ENCODE measurements at regions not wholly inside any gene's neighbourhood (a gene's known extent, or its start where the extent isn't known, plus 50 kb on each side); places are given as distances from the start of the nearest gene placed in this dataset.

DNA sequence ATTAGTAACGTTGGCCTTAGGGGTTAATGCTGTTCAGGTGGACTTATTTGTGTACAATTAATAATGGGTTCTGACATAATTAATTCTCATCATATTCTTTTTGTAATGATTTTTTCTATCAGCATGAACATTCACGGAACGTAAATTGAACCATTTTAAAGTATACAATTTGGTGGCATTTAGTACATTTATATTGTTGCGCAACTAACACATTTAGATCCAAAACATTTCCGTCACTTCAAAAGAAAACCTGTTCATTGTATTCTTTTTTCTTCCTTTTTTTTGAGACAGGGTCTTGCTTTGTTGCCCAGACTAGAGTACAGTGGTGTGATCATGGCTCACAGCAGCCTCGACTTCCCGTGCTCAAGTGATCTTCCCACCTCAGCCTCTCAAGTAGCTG is 65.8 kb downstream of the BOD1L2 start:
- Histone ChIP-seq H3K4me1 (ENCODE audit: insufficient read depth, low read length) (peaks cover 12% of the 10 kb centered on the region), H3K4me2 (ENCODE audit: low read length) (no peak overlapping the region), H3K9me3 (ENCODE audit: insufficient read depth, low read depth, low read length) (no peaks in the 10 kb centered on the region), H3K9ac (ENCODE audit: low read length) (no peak overlapping the region), H4K20me1 (ENCODE audit: insufficient read depth, low read length) (no peaks in the 10 kb centered on the region), H3K79me2 (ENCODE audit: insufficient read depth, low read length) (no peaks in the 10 kb centered on the region), H2AFZ (ENCODE audit: low read depth, low read length) (no peak overlapping the region), H3K27ac (ENCODE audit: low read depth, low read length) (no peak overlapping the region), H3K4me3 (ENCODE audit: insufficient read depth, low read depth, low read length) (no peak overlapping the region), H3K27me3 (ENCODE audit: insufficient read depth, low read length) (no peaks in the 10 kb centered on the region), H3K36me3 (ENCODE audit: insufficient read depth, low read length) (no peaks in the 10 kb centered on the region)
- no peak for TF ChIP-seq EZH2 (IDR thresholded peaks at IDR 0.05; ENCODE audit: insufficient read depth, low read length)
- TF ChIP-seq, protein P1, sequence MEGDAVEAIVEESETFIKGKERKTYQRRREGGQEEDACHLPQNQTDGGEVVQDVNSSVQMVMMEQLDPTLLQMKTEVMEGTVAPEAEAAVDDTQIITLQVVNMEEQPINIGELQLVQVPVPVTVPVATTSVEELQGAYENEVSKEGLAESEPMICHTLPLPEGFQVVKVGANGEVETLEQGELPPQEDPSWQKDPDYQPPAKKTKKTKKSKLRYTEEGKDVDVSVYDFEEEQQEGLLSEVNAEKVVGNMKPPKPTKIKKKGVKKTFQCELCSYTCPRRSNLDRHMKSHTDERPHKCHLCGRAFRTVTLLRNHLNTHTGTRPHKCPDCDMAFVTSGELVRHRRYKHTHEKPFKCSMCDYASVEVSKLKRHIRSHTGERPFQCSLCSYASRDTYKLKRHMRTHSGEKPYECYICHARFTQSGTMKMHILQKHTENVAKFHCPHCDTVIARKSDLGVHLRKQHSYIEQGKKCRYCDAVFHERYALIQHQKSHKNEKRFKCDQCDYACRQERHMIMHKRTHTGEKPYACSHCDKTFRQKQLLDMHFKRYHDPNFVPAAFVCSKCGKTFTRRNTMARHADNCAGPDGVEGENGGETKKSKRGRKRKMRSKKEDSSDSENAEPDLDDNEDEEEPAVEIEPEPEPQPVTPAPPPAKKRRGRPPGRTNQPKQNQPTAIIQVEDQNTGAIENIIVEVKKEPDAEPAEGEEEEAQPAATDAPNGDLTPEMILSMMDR (IDR thresholded peaks at IDR 0.05; ENCODE audit: insufficient read depth, low read depth, low read length), result no peak
- Mint-ChIP-seq H3K9me3 (ENCODE audit: unreplicated experiment) (no peaks in the 10 kb centered on the region), H3K27ac (ENCODE audit: unreplicated experiment) (no peak overlapping the region), H3K4me1 (ENCODE audit: low read depth, unreplicated experiment) (peaks cover 8% of the 10 kb centered on the region), H3K27me3 (ENCODE audit: low read depth, unreplicated experiment) (no peaks in the 10 kb centered on the region), H3K4me3 (ENCODE audit: unreplicated experiment) (no peak overlapping the region), H3K36me3 (ENCODE audit: low read depth, unreplicated experiment) (no peaks in the 10 kb centered on the region)
- no peak for FAIRE-seq
- no peak for DNase-seq (ENCODE audit: low read depth)

DNA sequence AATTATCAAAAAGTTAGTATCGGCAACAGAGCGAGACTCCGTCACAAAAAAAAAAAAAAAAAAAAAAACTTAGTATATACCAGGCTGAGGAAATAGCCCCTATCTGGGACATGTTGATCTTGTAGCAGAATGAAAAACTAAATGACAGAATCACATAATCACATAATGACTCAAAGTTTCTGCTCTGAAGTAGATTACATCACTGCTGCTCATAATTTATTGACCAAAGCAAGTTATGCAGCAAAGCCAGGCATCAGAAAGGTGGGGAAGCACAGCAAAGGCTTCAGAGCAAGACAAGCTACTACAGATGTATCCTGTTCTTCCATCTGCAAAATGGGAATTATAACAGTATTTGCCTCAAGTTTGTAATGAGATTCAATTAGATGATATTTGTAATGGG is 68.1 kb downstream of the BOD1L2 start:
- H3K27ac Mint-ChIP-seq (ENCODE audit: unreplicated experiment), result no peak overlapping the region

DNA sequence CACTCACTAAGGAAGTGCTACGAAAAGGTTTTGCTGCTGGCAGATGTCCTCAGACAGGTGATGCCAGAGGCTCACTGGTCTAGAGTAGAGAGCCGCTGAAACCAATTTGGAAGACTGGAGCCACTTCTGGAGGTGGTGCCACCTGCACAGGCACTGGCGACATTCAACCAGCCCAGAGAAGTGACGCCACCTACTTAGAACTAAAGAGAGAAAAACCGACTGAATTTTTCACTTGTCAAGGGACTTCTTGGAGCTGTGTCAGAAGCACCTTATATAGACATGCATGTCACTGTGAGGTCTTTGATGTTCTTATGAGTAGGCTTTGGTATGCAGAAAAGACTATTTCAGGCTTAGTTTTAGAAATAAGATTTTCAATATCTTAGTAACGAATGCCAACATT is 71.4 kb downstream of the BOD1L2 start:
- H3K9me3 ChIP-seq (ENCODE audit: insufficient read depth, low read depth, low read length), result no peaks in the 10 kb centered on the region
- no peak overlapping the region for H3K9ac ChIP-seq (ENCODE audit: low read length)
- TF ChIP-seq, protein P1 (IDR thresholded peaks at IDR 0.05; ENCODE audit: insufficient read depth, low read depth, low read length), result no peak
- no peak for TF ChIP-seq EZH2 (IDR thresholded peaks at IDR 0.05; ENCODE audit: insufficient read depth, low read length)
- H3K4me2 ChIP-seq (ENCODE audit: low read length), result no peak overlapping the region
- no peak for FAIRE-seq
- no peaks in the 10 kb centered on the region for H3K36me3 ChIP-seq (ENCODE audit: insufficient read depth, low read length)
- no peak overlapping the region for H3K27ac ChIP-seq (ENCODE audit: low read depth, low read length)
- DNase-seq (ENCODE audit: low read depth), result no peak
- H2AFZ ChIP-seq (ENCODE audit: low read depth, low read length), result no peak overlapping the region
- Mint-ChIP-seq H3K36me3 (ENCODE audit: low read depth, unreplicated experiment) (no peaks in the 10 kb centered on the region), H3K4me1 (ENCODE audit: low read depth, unreplicated experiment) (peaks cover 5% of the 10 kb centered on the region), H3K27me3 (ENCODE audit: low read depth, unreplicated experiment) (no peaks in the 10 kb centered on the region), H3K27ac (ENCODE audit: unreplicated experiment) (no peak overlapping the region), H3K9me3 (ENCODE audit: unreplicated experiment) (no peaks in the 10 kb centered on the region), H3K4me3 (ENCODE audit: unreplicated experiment) (no peak overlapping the region)
- no peak overlapping the region for H3K4me3 ChIP-seq (ENCODE audit: insufficient read depth, low read depth, low read length)
- H3K4me1 ChIP-seq (ENCODE audit: insufficient read depth, low read length), result no peaks in the 10 kb centered on the region
- no peaks in the 10 kb centered on the region for H4K20me1 ChIP-seq (ENCODE audit: insufficient read depth, low read length)
- H3K27me3 ChIP-seq (ENCODE audit: insufficient read depth, low read length), result no peaks in the 10 kb centered on the region
- H3K79me2 ChIP-seq (ENCODE audit: insufficient read depth, low read length), result no peaks in the 10 kb centered on the region

More for the DNA sequence above, 68.1 kb downstream of the BOD1L2 start:
- peaks cover 8% of the 10 kb centered on the region for H3K4me1 Mint-ChIP-seq (ENCODE audit: low read depth, unreplicated experiment)
- FAIRE-seq, result no peak
- DNase-seq (ENCODE audit: low read depth), result no peak
- no peaks in the 10 kb centered on the region for H4K20me1 ChIP-seq (ENCODE audit: insufficient read depth, low read length)
- H3K4me2 ChIP-seq (ENCODE audit: low read length), result no peak overlapping the region
- no peak overlapping the region for H3K4me3 Mint-ChIP-seq (ENCODE audit: unreplicated experiment)
- H3K9ac ChIP-seq (ENCODE audit: low read length), result no peak overlapping the region
- no peak overlapping the region for H3K4me3 ChIP-seq (ENCODE audit: insufficient read depth, low read depth, low read length)
- H3K9me3 ChIP-seq (ENCODE audit: insufficient read depth, low read depth, low read length), result no peaks in the 10 kb centered on the region
- H3K27me3 Mint-ChIP-seq (ENCODE audit: low read depth, unreplicated experiment), result no peaks in the 10 kb centered on the region
- H3K27me3 ChIP-seq (ENCODE audit: insufficient read depth, low read length), result no peaks in the 10 kb centered on the region
- no peaks in the 10 kb centered on the region for H3K36me3 ChIP-seq (ENCODE audit: insufficient read depth, low read length)
- H3K79me2 ChIP-seq (ENCODE audit: insufficient read depth, low read length), result no peaks in the 10 kb centered on the region
- H3K27ac ChIP-seq (ENCODE audit: low read depth, low read length), result no peak overlapping the region
- TF ChIP-seq EZH2 (IDR thresholded peaks at IDR 0.05; ENCODE audit: insufficient read depth, low read length), result no peak
- TF ChIP-seq, protein P1 (IDR thresholded peaks at IDR 0.05; ENCODE audit: insufficient read depth, low read depth, low read length), result no peak
- H3K4me1 ChIP-seq (ENCODE audit: insufficient read depth, low read length), result peaks cover 11% of the 10 kb centered on the region
- no peak overlapping the region for H2AFZ ChIP-seq (ENCODE audit: low read depth, low read length)
- no peaks in the 10 kb centered on the region for H3K9me3 Mint-ChIP-seq (ENCODE audit: unreplicated experiment)
- H3K36me3 Mint-ChIP-seq (ENCODE audit: low read depth, unreplicated experiment), result no peaks in the 10 kb centered on the region
